Ovary (tissue), 3 donors: ENCODE measurements at regions not wholly inside any gene's neighbourhood (a gene's known extent, or its start where the extent isn't known, plus 50 kb on each side); places are given as distances from the start of the nearest gene placed in this dataset.

Experiments
- EP300 ChIP-seq: sonication (generic); formaldehyde crosslinking; IDR thresholded peaks from one replicate; pipeline ENCODE4 v1.6.1; 2017; ENCODE audit warnings: antibody characterized with exemption
- POLR2A ChIP-seq: fragments of 450-650 bp; IDR thresholded peaks from one replicate; pipeline ENCODE4 v1.6.1; 2017; ENCODE audit warnings: antibody characterized with exemption, mild to moderate bottlenecking, moderate library complexity
- TF ChIP-seq, protein P1 (sequence below), 3 donors: fragments of 450-650 bp in 2 of 3; fragments of 200-600 bp in 1 of 3; IDR thresholded peaks; one replicate each; pipeline versions ENCODE4 v1.5.1 to v1.8.0; 2016 to 2022; ENCODE audit warnings: antibody characterized with exemption in 3 of 3, mild to moderate bottlenecking in 1 of 3
- donor health status: DM: no; HTN: no; CAD: no.

DNA sequence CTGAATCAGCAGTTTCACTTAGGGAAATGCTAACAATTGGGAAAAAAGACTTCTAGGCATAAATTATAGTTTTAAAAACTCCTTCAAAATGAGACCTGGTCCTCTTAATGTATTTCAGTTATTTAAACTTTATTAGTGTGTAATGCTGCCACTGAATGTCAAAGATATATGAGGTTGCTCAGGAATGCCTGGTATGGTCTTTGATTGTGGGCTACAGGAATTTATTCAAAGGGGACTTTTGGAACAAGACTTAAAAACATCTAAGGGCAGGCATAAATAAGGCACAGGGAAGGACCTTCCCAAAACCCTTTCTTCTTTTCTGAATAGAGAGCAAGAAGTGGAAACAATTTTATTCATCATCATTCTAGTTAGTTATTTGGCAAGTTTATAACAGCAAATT is 439.1 kb downstream of the TLL1 start:
- TF ChIP-seq, protein P1, sequence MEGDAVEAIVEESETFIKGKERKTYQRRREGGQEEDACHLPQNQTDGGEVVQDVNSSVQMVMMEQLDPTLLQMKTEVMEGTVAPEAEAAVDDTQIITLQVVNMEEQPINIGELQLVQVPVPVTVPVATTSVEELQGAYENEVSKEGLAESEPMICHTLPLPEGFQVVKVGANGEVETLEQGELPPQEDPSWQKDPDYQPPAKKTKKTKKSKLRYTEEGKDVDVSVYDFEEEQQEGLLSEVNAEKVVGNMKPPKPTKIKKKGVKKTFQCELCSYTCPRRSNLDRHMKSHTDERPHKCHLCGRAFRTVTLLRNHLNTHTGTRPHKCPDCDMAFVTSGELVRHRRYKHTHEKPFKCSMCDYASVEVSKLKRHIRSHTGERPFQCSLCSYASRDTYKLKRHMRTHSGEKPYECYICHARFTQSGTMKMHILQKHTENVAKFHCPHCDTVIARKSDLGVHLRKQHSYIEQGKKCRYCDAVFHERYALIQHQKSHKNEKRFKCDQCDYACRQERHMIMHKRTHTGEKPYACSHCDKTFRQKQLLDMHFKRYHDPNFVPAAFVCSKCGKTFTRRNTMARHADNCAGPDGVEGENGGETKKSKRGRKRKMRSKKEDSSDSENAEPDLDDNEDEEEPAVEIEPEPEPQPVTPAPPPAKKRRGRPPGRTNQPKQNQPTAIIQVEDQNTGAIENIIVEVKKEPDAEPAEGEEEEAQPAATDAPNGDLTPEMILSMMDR (IDR thresholded peaks at IDR 0.05) = no peak
- TF ChIP-seq POLR2A (no peak), EP300 (no peak)
